ENCODE measurements at regions not wholly inside any gene's neighbourhood (a gene's known extent, or its start where the extent isn't known, plus 50 kb on each side); places are given as distances from the start of the nearest gene placed in this dataset.

GRCh38 chr7:109549471-109550193, 980.0 kb downstream of the DNAJB9 start:
- FAIRE-seq (no peak), DNase-seq (no peak)
- intact Hi-C loops (cut with DNase I), result no loop called here
- H3K4me1 ChIP-seq (ENCODE audit: control insufficient read depth in 2 of 3, insufficient read depth in 2 of 3, low read depth in 1 of 3, low read length in 3 of 3), result no peaks in the 10 kb centered on the region
- H3K9ac ChIP-seq (ENCODE audit: low read length in 3 of 3), result no peak overlapping the region
- H3K36me3 ChIP-seq (ENCODE audit: control insufficient read depth in 2 of 3, insufficient read depth in 3 of 3, low read length in 3 of 3), result no peaks in the 10 kb centered on the region
- H3K27ac ChIP-seq (ENCODE audit: low read depth in 2 of 2, low read length in 2 of 2), result no peak overlapping the region
- no peaks in the 10 kb centered on the region for H3K9me3 ChIP-seq (ENCODE audit: control insufficient read depth in 2 of 3, insufficient read depth in 1 of 3, low read length in 3 of 3)
- no peaks in the 10 kb centered on the region for H3K27me3 ChIP-seq (ENCODE audit: control insufficient read depth, insufficient read depth, low read length)
- TF ChIP-seq, protein P1, sequence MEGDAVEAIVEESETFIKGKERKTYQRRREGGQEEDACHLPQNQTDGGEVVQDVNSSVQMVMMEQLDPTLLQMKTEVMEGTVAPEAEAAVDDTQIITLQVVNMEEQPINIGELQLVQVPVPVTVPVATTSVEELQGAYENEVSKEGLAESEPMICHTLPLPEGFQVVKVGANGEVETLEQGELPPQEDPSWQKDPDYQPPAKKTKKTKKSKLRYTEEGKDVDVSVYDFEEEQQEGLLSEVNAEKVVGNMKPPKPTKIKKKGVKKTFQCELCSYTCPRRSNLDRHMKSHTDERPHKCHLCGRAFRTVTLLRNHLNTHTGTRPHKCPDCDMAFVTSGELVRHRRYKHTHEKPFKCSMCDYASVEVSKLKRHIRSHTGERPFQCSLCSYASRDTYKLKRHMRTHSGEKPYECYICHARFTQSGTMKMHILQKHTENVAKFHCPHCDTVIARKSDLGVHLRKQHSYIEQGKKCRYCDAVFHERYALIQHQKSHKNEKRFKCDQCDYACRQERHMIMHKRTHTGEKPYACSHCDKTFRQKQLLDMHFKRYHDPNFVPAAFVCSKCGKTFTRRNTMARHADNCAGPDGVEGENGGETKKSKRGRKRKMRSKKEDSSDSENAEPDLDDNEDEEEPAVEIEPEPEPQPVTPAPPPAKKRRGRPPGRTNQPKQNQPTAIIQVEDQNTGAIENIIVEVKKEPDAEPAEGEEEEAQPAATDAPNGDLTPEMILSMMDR (IDR thresholded peaks at IDR 0.05; ENCODE audit: borderline replicate concordance, extremely low read depth, insufficient read depth), result no peak
- no peak overlapping the region for H3K4me3 ChIP-seq (ENCODE audit: low read length in 3 of 3)

DNA sequence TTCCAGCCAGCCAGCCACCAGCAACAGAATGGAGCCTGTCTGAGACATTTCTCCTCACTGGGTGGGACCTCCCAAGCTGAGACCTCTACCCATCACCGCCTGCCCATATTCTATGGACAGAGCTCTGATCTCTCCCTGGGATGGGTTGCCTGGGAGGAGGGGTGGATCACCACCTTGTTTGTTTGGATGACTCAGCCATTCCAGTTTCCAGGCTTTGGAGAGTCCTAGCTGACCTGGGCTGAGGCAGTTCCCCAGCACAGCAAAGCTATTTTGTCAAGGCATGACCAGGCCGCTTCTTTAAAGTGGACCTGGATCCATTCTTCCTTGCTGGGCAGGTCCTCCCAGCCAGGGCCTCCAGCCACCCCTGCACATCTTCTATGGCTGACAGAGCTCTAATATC, 982.3 kb downstream of the DNAJB9 start:
- no peak overlapping the region for H3K27ac ChIP-seq (ENCODE audit: low read depth in 2 of 2, low read length in 2 of 2)
- H3K4me3 ChIP-seq (ENCODE audit: low read length in 3 of 3), result no peak overlapping the region

DNA sequence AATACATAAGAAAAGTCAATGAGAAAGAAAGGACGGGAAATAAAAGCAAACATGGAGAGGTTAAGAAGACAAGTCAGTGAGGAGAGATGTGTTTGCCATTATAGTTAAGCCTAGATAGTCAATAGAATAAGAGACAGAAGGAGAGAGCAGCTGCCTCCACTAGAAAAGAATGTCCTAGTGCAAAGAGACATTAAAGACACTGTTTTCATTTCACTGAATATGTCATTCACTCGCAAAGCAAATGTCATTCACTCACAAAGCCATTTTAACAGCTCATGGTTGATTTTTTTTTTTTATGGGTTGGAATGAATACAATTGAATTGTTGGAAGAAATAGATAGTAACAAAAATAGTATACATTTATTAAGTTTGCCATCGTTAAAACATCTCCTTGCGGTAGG, 1007.6 kb downstream of the DNAJB9 start:
- Histone ChIP-seq H3K27ac (ENCODE audit: low read depth in 2 of 2, low read length in 2 of 2) (no peak overlapping the region), H3K4me3 (ENCODE audit: low read length in 3 of 3) (no peak overlapping the region), H3K9me3 (ENCODE audit: control insufficient read depth in 2 of 3, insufficient read depth in 1 of 3, low read length in 3 of 3) (no peaks in the 10 kb centered on the region), H3K27me3 (ENCODE audit: control insufficient read depth, insufficient read depth, low read length) (no peaks in the 10 kb centered on the region), H3K36me3 (ENCODE audit: control insufficient read depth in 2 of 3, insufficient read depth in 3 of 3, low read length in 3 of 3) (no peaks in the 10 kb centered on the region), H3K9ac (ENCODE audit: low read length in 3 of 3) (no peak overlapping the region), H3K4me1 (ENCODE audit: control insufficient read depth in 2 of 3, insufficient read depth in 2 of 3, low read depth in 1 of 3, low read length in 3 of 3) (no peaks in the 10 kb centered on the region)
- FAIRE-seq, result no peak
- no peak for DNase-seq
- TF ChIP-seq, protein P1 (IDR thresholded peaks at IDR 0.05; ENCODE audit: borderline replicate concordance, extremely low read depth, insufficient read depth), result no peak
- intact Hi-C loops (cut with DNase I), result no loop called here

More for the DNA sequence above, 982.3 kb downstream of the DNAJB9 start:
- DNase-seq, result no peak
- TF ChIP-seq, protein P1 (IDR thresholded peaks at IDR 0.05; ENCODE audit: borderline replicate concordance, extremely low read depth, insufficient read depth), result no peak
- Histone ChIP-seq H3K9ac (ENCODE audit: low read length in 3 of 3) (no peak overlapping the region), H3K4me1 (ENCODE audit: control insufficient read depth in 2 of 3, insufficient read depth in 2 of 3, low read depth in 1 of 3, low read length in 3 of 3) (no peaks in the 10 kb centered on the region), H3K36me3 (ENCODE audit: control insufficient read depth in 2 of 3, insufficient read depth in 3 of 3, low read length in 3 of 3) (no peaks in the 10 kb centered on the region), H3K27me3 (ENCODE audit: control insufficient read depth, insufficient read depth, low read length) (no peaks in the 10 kb centered on the region), H3K9me3 (ENCODE audit: control insufficient read depth in 2 of 3, insufficient read depth in 1 of 3, low read length in 3 of 3) (no peaks in the 10 kb centered on the region)
- no peak for FAIRE-seq
- intact Hi-C loops (cut with DNase I), result no loop called here

DNA sequence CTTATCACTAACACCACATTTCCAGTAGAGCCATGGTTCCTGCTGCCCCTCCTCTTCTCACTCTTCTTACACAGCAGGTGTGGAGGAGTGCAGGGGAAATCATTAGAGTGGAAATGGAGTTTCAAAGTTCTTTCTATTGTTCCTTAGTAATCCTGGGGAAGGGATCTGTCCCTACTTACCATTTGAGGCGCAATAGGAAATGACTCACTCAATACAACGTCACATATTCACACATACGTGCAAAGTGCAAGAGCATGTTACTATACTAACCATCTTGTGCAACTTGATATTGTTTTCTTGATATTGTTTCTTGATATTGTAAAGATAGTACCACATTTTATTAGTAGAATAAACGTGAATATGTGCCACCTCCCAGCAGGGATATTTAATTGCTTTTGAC, 1010.2 kb downstream of the DNAJB9 start:
- TF ChIP-seq, protein P1 (IDR thresholded peaks at IDR 0.05; ENCODE audit: borderline replicate concordance, extremely low read depth, insufficient read depth), result no peak
- FAIRE-seq (no peak), DNase-seq (peak in 1 of 5 donors; percentile 1)
- intact Hi-C loops (cut with DNase I), result no loop called here
- no peaks in the 10 kb centered on the region for H3K4me1 ChIP-seq (ENCODE audit: control insufficient read depth in 2 of 3, insufficient read depth in 2 of 3, low read depth in 1 of 3, low read length in 3 of 3)
- no peaks in the 10 kb centered on the region for H3K9me3 ChIP-seq (ENCODE audit: control insufficient read depth in 2 of 3, insufficient read depth in 1 of 3, low read length in 3 of 3)
- no peaks in the 10 kb centered on the region for H3K27me3 ChIP-seq (ENCODE audit: control insufficient read depth, insufficient read depth, low read length)
- no peak overlapping the region for H3K27ac ChIP-seq (ENCODE audit: low read depth in 2 of 2, low read length in 2 of 2)
- no peaks in the 10 kb centered on the region for H3K36me3 ChIP-seq (ENCODE audit: control insufficient read depth in 2 of 3, insufficient read depth in 3 of 3, low read length in 3 of 3)
- no peak overlapping the region for H3K9ac ChIP-seq (ENCODE audit: low read length in 3 of 3)
- H3K4me3 ChIP-seq (ENCODE audit: low read length in 3 of 3), result no peak overlapping the region
